ENCODE measurements at regions not wholly inside any gene's neighbourhood (a gene's known extent, or its start where the extent isn't known, plus 50 kb on each side); places are given as distances from the start of the nearest gene placed in this dataset.
A peak's percentile ranks its signal among the peaks of the same experiment; 100 is the strongest.

- no peaks in the 10 kb centered on the region for H3K36me3 Mint-ChIP-seq
- no peaks in the 10 kb centered on the region for H3K27me3 Mint-ChIP-seq
- DNase-seq = no peak
- peaks cover 6% of the 10 kb centered on the region for H3K9me3 Mint-ChIP-seq
- peak overlapping the region; percentile 9 for H3K27ac Mint-ChIP-seq
- intact Hi-C loops (cut with micrococcal nuclease) = no loop called here
- no peaks in the 10 kb centered on the region for H3K4me1 Mint-ChIP-seq (ENCODE audit: low read depth)
- ChIA-PET CTCF (no interaction called here), POLR2A (no interaction called here)
- H3K4me3 Mint-ChIP-seq = no peak overlapping the region
Measured at GRCh38 chr17:72004611-72005331, 116.0 kb upstream of the SOX9 start.

DNA sequence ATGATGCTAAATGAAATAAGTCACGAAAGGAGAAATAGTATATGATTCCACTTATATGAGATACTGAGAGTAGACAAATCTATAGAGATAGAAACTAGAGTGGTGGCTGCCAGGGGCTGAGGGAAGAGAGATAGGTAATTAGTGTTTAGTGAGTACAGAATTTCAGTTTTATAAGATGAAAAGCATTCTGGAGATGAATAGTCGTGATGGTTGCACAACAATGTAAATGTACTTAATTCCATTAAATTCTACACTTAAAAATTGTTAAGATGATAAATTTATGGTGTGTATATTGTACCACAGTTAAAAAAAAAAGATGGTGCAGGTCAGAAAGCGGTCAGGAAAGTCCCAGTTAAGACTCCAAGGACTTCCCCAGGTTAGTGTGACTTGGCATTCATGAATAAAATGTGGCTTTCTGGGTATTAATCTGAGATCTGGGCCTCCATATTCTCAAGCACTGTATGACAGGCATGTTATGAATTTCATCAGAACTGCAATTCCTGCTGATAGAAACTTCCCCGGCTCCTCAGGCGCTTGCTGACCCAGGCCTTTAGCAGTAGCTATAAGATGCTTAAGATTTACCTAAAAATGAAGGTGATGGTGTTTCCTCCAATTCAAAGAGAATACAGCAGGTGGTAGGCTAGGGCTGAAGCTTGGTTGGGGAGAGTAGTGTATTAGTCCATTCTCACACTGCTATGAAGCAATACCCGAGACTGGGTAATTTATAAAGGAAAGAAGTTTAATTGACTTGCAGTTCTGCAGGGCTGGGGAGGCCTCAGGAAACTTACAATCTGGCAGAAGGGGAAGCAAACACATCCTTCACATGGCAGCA is 115.3 kb upstream of the SOX9 start:
- ChIA-PET POLR2A (no interaction called here), CTCF (no interaction called here)
- Mint-ChIP-seq H3K27me3 (no peaks in the 10 kb centered on the region), H3K4me3 (no peak overlapping the region), H3K9me3 (peaks cover 6% of the 10 kb centered on the region), H3K36me3 (no peaks in the 10 kb centered on the region), H3K4me1 (ENCODE audit: low read depth) (no peaks in the 10 kb centered on the region), H3K27ac (no peak overlapping the region)
- no peak for DNase-seq
- intact Hi-C loops (cut with micrococcal nuclease) = no loop called here

GRCh38 chr17:72008236-72008876 is 112.5 kb upstream of the SOX9 start:
- Mint-ChIP-seq H3K4me1 (ENCODE audit: low read depth) (no peaks in the 10 kb centered on the region), H3K36me3 (no peaks in the 10 kb centered on the region), H3K27ac (no peak overlapping the region), H3K4me3 (no peak overlapping the region), H3K27me3 (no peaks in the 10 kb centered on the region), H3K9me3 (peaks cover 6% of the 10 kb centered on the region)
- intact Hi-C loops (cut with micrococcal nuclease) = no loop called here
- CTCF ChIA-PET = no interaction called here
- no peak for DNase-seq
- POLR2A ChIA-PET = no interaction called here

GRCh38 chr17:72011561-72011960 is 109.3 kb upstream of the SOX9 start:
- Mint-ChIP-seq H3K9me3 (peaks cover 6% of the 10 kb centered on the region), H3K27ac (no peak overlapping the region), H3K36me3 (no peaks in the 10 kb centered on the region), H3K4me1 (ENCODE audit: low read depth) (no peaks in the 10 kb centered on the region), H3K4me3 (no peak overlapping the region), H3K27me3 (no peaks in the 10 kb centered on the region)
- DNase-seq = no peak
- ChIA-PET CTCF (no interaction called here), POLR2A (no interaction called here)
- intact Hi-C loops (cut with micrococcal nuclease) = no loop called here

DNA sequence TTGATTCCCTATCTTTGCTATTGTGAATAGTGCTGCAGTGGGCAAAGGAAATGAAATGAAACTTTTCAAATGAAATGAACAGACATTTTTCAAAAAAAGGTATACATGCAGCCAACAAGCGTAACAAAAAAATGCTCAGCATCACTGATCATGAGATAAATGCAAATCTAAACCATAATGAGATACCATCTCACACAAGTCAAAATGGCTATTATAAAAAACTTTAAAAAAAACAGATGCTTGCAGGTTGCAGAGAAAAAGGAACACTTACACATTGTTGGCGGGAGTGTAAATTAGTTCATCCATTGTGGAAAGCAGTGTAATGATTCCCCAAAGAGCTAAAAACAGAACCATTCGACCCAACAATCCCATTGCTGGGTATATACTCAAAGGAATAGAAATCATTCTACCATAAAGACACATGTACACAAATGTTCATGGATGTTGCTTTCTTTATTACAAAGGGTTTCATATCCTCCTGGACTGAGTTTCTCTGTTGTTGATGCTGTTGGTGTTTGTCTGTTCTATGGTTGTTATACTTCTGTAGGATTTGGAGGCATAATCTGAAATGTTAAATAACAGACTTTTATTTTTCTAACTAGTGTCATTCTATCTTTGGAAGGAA is 99.3 kb upstream of the SOX9 start:
- CTCF ChIA-PET = no interaction called here
- H3K9me3 Mint-ChIP-seq = no peaks in the 10 kb centered on the region
- H3K4me3 Mint-ChIP-seq = no peak overlapping the region
- no peaks in the 10 kb centered on the region for H3K4me1 Mint-ChIP-seq (ENCODE audit: low read depth)
- H3K27ac Mint-ChIP-seq = no peak overlapping the region
- H3K36me3 Mint-ChIP-seq = no peaks in the 10 kb centered on the region
- POLR2A ChIA-PET = no interaction called here
- H3K27me3 Mint-ChIP-seq = peaks cover 3% of the 10 kb centered on the region
- no peak for DNase-seq
- intact Hi-C loops (cut with micrococcal nuclease) = no loop called here

DNA sequence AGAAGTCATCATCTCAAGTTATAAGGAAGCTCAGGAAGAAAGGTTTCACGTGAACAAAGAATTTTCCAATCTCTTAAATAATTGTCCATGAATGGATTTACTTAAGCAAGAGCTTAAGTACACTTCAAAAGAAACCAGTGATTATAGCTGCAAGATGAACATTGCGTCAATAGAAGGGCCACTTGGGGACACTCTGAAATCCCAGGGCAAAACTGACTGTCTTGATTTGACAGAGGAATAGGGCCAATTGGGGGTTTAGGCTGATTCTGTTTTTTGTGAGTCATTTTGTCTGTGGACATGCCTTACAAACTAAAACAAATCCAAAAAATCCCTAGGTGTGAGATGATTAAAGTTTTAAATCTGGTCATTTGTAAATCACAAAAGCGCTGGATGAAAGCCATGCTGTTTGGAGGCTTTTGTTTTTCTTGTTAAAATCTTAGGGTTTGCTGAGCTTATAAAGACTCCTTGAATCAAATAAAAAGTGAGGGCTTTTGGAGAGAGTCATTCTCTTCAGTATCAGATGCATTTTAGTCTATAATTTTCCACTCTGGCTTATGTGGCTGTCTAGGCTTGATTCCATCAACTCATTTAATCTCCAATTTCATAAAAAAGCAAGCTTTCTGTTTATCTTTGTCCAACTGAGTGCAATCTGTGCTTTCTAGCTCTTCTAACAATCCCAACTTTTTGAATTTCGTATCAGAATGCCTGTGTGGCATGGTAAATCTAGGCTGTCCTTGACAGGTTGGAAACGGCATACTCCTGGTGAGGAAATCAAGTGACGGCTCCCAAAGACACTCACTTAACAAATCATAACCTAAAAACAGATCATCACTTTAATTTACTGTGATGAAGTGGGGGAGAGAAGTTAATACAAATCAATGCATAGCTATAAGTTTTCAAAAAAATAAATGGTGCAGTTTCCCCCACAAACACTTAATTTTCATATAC is 98.2 kb upstream of the SOX9 start:
- Mint-ChIP-seq H3K4me3 (no peak overlapping the region), H3K27me3 (peaks cover 3% of the 10 kb centered on the region), H3K9me3 (no peaks in the 10 kb centered on the region), H3K4me1 (ENCODE audit: low read depth) (no peaks in the 10 kb centered on the region), H3K27ac (no peak overlapping the region), H3K36me3 (no peaks in the 10 kb centered on the region)
- ChIA-PET POLR2A (no interaction called here), CTCF (no interaction called here)
- no peak for DNase-seq
- intact Hi-C loops (cut with micrococcal nuclease) = no loop called here

- ChIA-PET POLR2A (no interaction called here), CTCF (no interaction called here)
- Mint-ChIP-seq H3K27ac (no peak overlapping the region), H3K4me1 (ENCODE audit: low read depth) (peaks cover 5% of the 10 kb centered on the region), H3K36me3 (no peaks in the 10 kb centered on the region), H3K9me3 (no peaks in the 10 kb centered on the region), H3K4me3 (no peak overlapping the region), H3K27me3 (peaks cover 4% of the 10 kb centered on the region)
- intact Hi-C loops (cut with micrococcal nuclease) = no loop called here
- no peak for DNase-seq
Measured at GRCh38 chr17:72024457-72024856, 96.4 kb upstream of the SOX9 start.

DNA sequence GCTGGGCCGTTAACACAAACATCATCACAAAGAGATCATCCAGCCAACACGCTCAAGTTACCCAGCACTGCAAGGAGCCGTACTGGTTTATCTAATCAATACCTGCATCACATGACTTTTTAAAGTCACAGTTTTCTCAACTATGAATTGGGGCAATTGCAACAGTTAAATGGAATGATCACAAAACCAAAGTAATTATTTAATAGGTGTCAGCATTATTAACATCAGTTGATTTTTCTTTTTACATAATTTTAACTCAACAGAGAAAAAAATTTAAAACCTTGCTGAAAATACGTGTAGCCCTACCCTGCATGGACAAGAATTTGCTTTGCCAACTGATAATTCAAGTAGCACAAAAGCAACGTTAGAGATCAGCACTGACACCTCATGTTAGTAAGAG is 95.7 kb upstream of the SOX9 start:
- peaks cover 6% of the 10 kb centered on the region for H3K27me3 Mint-ChIP-seq
- no peak overlapping the region for H3K27ac Mint-ChIP-seq
- POLR2A ChIA-PET = no interaction called here
- H3K36me3 Mint-ChIP-seq = no peaks in the 10 kb centered on the region
- no peak overlapping the region for H3K4me3 Mint-ChIP-seq
- H3K4me1 Mint-ChIP-seq (ENCODE audit: low read depth) = peaks cover 12% of the 10 kb centered on the region
- intact Hi-C loops (cut with micrococcal nuclease) = no loop called here
- H3K9me3 Mint-ChIP-seq = no peaks in the 10 kb centered on the region
- CTCF ChIA-PET = no interaction called here
- DNase-seq = no peak

DNA sequence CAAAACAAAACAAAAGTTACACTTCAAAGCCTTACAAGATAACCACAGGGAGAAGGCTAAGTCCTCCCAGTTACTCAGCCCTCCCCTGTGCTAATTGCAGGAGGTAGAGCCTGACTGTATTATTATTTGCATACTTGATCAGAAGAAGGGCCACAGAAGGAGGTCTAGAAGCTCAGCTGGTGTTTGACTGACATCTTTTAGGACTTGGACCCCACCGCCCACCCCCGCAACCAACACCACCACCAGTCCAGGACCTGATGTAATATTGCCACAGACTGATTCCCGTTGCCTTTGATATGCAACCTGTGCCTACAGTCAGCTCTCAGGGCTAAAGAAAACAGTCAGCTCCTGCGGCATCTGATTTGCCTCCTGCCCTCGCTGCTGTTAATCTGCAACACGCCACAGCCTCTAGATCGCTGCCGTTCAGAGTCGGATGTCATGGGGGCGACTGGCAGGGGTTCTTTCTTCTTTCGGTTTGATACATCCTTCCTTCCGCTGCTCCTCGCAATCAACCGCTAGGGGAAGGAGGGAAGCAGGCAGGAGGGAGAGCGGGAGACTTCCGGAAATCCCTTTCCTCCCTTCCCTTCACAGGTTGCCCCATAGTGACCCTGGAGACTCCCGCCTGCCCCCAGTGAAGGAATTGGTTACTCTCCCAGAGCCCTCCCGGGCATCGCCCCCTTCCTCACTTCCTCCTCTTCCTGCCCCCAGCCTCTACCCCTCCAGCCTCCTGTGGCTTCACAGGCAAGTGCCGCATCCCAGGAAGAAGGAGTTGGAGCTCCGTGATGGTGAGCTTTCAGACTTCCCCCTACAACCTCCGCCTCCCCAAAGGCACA is 90.5 kb upstream of the SOX9 start:
- DNase-seq = peak; percentile 41
- Mint-ChIP-seq H3K27ac (no peak overlapping the region), H3K4me3 (peak overlapping the region; percentile 48), H3K27me3 (peaks cover 6% of the 10 kb centered on the region), H3K9me3 (no peaks in the 10 kb centered on the region), H3K36me3 (no peaks in the 10 kb centered on the region), H3K4me1 (ENCODE audit: low read depth) (peaks cover 21% of the 10 kb centered on the region)
- intact Hi-C loops (cut with micrococcal nuclease) = no loop called here
- ChIA-PET CTCF (no interaction called here), POLR2A (no interaction called here)

DNA sequence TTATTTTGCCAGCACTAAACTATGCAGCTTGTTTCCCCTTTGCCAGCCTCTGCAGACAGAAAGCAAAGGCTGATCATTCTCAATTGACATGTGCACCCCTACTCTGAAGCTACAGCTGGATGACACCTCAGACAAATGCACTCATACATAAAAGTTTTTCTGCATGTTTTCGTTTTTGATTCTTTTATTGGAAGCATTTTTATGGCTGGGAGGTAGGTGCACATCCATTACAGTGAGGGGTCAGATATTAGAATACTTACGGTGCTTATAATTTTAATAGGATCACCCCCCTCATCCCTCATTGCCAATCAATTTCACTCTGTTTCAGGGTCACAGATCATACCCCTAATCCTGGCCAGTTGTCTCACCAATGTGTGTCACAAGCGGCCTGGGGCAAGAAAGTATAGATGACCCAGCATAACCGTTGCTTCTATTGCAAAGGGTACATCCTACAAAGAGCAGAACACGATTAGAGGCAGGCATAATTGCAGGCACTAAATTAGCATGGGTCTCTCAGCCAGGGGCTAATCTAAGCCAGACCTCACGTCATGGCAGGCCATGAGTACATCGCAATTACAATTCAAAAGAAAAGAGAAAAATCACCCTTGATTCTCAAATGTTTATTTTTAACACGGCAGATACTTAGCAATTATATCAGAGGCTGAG is 89.5 kb upstream of the SOX9 start:
- H3K27ac Mint-ChIP-seq = no peak overlapping the region
- H3K36me3 Mint-ChIP-seq = no peaks in the 10 kb centered on the region
- POLR2A ChIA-PET = no interaction called here
- intact Hi-C loops (cut with micrococcal nuclease) = no loop called here
- H3K4me3 Mint-ChIP-seq = no peak overlapping the region
- peaks cover 1% of the 10 kb centered on the region for H3K9me3 Mint-ChIP-seq
- peaks cover 6% of the 10 kb centered on the region for H3K27me3 Mint-ChIP-seq
- DNase-seq = no peak
- H3K4me1 Mint-ChIP-seq (ENCODE audit: low read depth) = peaks cover 21% of the 10 kb centered on the region
- CTCF ChIA-PET = no interaction called here

GRCh38 chr17:72033334-72033733 is 87.5 kb upstream of the SOX9 start:
- intact Hi-C loops (cut with micrococcal nuclease) = no loop called here
- ChIA-PET CTCF (no interaction called here), POLR2A (interaction anchor here (0.5 kb wide), 1 partner anchor 54 kb away, joined by 3 read pairs; no protein-coding TSS in a partner anchor)
- Mint-ChIP-seq H3K27ac (no peak overlapping the region), H3K27me3 (peaks cover 6% of the 10 kb centered on the region), H3K9me3 (peaks cover 2% of the 10 kb centered on the region), H3K4me1 (ENCODE audit: low read depth) (peaks cover 21% of the 10 kb centered on the region), H3K4me3 (no peak overlapping the region), H3K36me3 (no peaks in the 10 kb centered on the region)
- DNase-seq = no peak
